Colonic mucosa (tissue), 4 donors: ENCODE measurements at regions not wholly inside any gene's neighbourhood (a gene's known extent, or its start where the extent isn't known, plus 50 kb on each side); places are given as distances from the start of the nearest gene placed in this dataset.

Source experiments
- DNase-seq: peaks from one replicate; pipeline ENCODE4 v3.0.0-alpha.2; 2020
- H3K27ac ChIP-seq: fragments of 200-600 bp; one replicate; pipeline ENCODE4 v1.8.0; 2021
- H3K27me3 ChIP-seq: fragments of 200-600 bp; one replicate; pipeline ENCODE4 v1.8.0; 2021
- H3K36me3 ChIP-seq: fragments of 200-600 bp; one replicate; pipeline ENCODE4 v1.8.0; 2021
- H3K4me1 ChIP-seq: fragments of 200-600 bp; one replicate; pipeline ENCODE4 v1.8.0; 2021; ENCODE audit warnings: mild to moderate bottlenecking
- H3K4me3 ChIP-seq: fragments of 200-600 bp; one replicate; pipeline ENCODE4 v1.8.0; 2021
- H3K9ac ChIP-seq, 2 donors: one replicate each; pipeline ENCODE4 v1.7.0; 2013; ENCODE audit warnings: control low read depth in 2 of 2, low read depth in 2 of 2, low read length in 2 of 2
- H3K9me3 ChIP-seq: fragments of 200-600 bp; one replicate; pipeline ENCODE4 v1.8.0; 2021
- intact Hi-C: fragments of 100-400 bp; cut with DNase I; formaldehyde crosslinking; loops from one replicate; pipeline ENCODE4 v1.14.1; 2022
- TF ChIP-seq, protein P1 (sequence below): fragments of 200-600 bp; IDR thresholded peaks from one replicate; pipeline ENCODE4 v1.8.0; 2022; ENCODE audit warnings: antibody characterized with exemption, mild to moderate bottlenecking
- donor health status: healthy.
- donor health status: DM: no; HTN: no; CAD: no.
- donor health status: DM: no; HTN: no; CAD: no.

DNA sequence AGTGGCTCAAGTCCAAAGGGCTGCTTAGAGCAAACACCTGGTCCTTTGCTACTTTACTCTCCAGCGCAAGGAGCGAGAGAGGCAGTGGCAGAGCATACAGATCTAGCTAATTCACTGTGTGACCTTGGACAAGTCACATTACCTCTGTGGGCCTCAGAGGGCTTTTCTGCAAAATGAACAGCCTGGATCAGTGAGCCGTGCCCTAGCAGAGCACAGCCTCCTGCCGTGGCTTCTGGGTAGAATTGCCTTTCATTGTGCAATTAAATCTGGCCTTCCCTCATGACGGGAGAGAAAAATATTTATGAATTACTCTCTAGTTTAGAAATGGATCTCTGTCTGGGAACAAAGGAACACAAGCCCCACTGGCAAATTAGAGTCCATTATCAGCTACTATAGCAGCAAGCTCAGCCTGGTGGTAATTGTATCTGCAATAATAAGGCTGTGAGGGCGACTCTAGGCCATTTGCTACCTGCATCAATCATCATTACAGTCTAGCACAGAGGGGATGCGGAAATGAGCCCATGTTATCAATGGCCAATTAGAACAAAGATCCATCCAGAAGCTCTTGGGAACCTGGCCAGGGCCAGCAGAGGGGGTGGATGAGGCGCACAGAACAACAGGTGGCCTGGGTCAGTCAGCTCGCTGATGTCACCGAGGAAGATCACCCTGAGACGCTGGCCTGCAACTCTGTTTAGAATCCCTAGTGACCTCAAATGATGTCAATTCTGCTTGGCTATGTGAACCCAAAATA is 114.2 kb upstream of the LY86 start:
- H3K36me3 ChIP-seq, result no peaks in the 10 kb centered on the region
- H3K9me3 ChIP-seq, result no peaks in the 10 kb centered on the region
- no peaks in the 10 kb centered on the region for H3K4me1 ChIP-seq
- intact Hi-C loops, result no loop called here
- DNase-seq, result no peak
- H3K27ac ChIP-seq, result no peak overlapping the region
- TF ChIP-seq, protein P1, sequence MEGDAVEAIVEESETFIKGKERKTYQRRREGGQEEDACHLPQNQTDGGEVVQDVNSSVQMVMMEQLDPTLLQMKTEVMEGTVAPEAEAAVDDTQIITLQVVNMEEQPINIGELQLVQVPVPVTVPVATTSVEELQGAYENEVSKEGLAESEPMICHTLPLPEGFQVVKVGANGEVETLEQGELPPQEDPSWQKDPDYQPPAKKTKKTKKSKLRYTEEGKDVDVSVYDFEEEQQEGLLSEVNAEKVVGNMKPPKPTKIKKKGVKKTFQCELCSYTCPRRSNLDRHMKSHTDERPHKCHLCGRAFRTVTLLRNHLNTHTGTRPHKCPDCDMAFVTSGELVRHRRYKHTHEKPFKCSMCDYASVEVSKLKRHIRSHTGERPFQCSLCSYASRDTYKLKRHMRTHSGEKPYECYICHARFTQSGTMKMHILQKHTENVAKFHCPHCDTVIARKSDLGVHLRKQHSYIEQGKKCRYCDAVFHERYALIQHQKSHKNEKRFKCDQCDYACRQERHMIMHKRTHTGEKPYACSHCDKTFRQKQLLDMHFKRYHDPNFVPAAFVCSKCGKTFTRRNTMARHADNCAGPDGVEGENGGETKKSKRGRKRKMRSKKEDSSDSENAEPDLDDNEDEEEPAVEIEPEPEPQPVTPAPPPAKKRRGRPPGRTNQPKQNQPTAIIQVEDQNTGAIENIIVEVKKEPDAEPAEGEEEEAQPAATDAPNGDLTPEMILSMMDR, result no peak
- H3K4me3 ChIP-seq, result no peak overlapping the region
- H3K27me3 ChIP-seq, result no peaks in the 10 kb centered on the region
- H3K9ac ChIP-seq, result no peak overlapping the region

DNA sequence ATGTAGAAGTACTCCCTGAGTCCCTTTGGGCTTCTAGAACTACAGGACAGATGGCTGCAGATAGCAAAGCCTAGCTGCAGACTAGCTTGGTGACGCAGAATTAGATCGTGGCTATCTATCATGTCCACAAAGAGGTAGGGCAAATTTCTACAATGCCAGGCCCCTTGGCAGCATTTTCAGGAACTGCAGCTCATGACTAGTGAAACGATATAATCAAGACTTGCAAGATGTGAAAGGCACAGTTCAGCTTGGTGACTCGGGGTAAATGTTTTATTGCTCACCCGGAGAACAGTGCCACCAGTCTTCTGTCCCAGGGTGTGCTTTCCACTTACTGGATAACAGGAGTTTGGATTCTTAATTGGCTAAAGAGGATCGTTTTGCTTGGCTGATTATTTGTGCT is 108.7 kb upstream of the LY86 start:
- no peaks in the 10 kb centered on the region for H3K36me3 ChIP-seq
- TF ChIP-seq, protein P1, result no peak
- no peaks in the 10 kb centered on the region for H3K4me1 ChIP-seq
- DNase-seq, result no peak
- no peak overlapping the region for H3K27ac ChIP-seq
- H3K9me3 ChIP-seq, result no peaks in the 10 kb centered on the region
- no peak overlapping the region for H3K4me3 ChIP-seq
- intact Hi-C loops, result no loop called here
- no peak overlapping the region for H3K9ac ChIP-seq
- no peaks in the 10 kb centered on the region for H3K27me3 ChIP-seq

- Histone ChIP-seq H3K36me3 (no peaks in the 10 kb centered on the region), H3K9ac (no peak overlapping the region), H3K9me3 (no peaks in the 10 kb centered on the region), H3K27ac (no peak overlapping the region), H3K4me3 (no peak overlapping the region), H3K27me3 (no peaks in the 10 kb centered on the region), H3K4me1 (no peaks in the 10 kb centered on the region)
- intact Hi-C loops, result no loop called here
- TF ChIP-seq, protein P1, result no peak
- DNase-seq, result no peak
Measured at GRCh38 chr6:6482256-6482655, 106.3 kb upstream of the LY86 start.

DNA sequence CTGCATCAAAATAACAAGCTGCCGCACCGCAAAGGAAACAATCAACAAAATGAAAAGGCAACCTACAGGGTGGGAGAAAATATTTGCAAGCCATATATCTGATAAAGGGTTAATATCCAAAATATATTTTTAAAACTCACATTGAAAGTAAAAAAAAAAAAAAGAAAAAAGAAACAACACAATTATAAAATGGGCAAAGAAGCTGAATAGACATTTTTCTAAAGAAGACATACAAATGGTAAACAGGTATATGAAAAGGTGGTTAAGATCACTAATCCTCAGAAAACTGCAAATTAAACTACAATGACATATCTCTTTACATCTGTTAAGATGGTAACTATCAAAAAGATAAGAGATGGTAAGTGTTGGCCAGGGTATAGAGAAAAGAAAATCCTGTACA is 105.4 kb upstream of the LY86 start:
- TF ChIP-seq, protein P1, result no peak
- H3K4me3 ChIP-seq, result no peak overlapping the region
- no peak overlapping the region for H3K9ac ChIP-seq
- intact Hi-C loops, result no loop called here
- H3K27ac ChIP-seq, result no peak overlapping the region
- no peak for DNase-seq
- no peaks in the 10 kb centered on the region for H3K9me3 ChIP-seq
- H3K4me1 ChIP-seq, result no peaks in the 10 kb centered on the region
- H3K27me3 ChIP-seq, result no peaks in the 10 kb centered on the region
- no peaks in the 10 kb centered on the region for H3K36me3 ChIP-seq

DNA sequence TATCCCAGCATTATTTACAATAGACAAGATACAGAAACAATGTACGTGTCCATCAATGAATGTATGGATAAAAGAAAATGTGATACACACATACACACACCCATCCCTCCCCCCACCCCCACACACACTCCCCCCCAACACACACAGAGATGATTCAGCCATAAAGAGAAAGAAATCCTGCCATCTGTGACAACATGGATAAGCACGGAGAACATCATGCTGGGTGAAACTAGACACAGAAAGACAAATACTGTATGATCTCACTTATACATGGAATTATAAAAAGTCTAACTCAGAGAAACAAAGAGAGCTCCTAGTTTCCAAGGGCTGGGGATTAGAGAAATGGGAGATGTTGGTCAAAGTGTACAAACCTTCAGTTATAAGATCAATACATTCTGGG is 104.8 kb upstream of the LY86 start:
- H3K27me3 ChIP-seq, result no peaks in the 10 kb centered on the region
- H3K9ac ChIP-seq, result no peak overlapping the region
- H3K36me3 ChIP-seq, result no peaks in the 10 kb centered on the region
- intact Hi-C loops, result no loop called here
- no peaks in the 10 kb centered on the region for H3K4me1 ChIP-seq
- H3K27ac ChIP-seq, result no peak overlapping the region
- no peak for DNase-seq
- no peak overlapping the region for H3K4me3 ChIP-seq
- H3K9me3 ChIP-seq, result no peaks in the 10 kb centered on the region
- TF ChIP-seq, protein P1, result no peak
